Liver (tissue), 8 donors: ENCODE measurements at regions not wholly inside any gene's neighbourhood (a gene's known extent, or its start where the extent isn't known, plus 50 kb on each side); places are given as distances from the start of the nearest gene placed in this dataset.

Source experiments
- DNase-seq: peaks from one replicate; pipeline ENCODE4 v3.0.0-alpha.2; 2017; ENCODE audit warnings: low spot score
- H3K27ac ChIP-seq, 2 donors: one replicate each; pipeline ENCODE4 v1.7.0; 2013; ENCODE audit warnings: inconsistent platforms in 2 of 2, low read length in 2 of 2, control low read depth in 1 of 2, low read depth in 1 of 2, mild to moderate bottlenecking in 1 of 2
- H3K27me3 ChIP-seq, 4 donors: one replicate each; pipeline versions ENCODE4 v1.6.1 to v1.7.0; 2013; ENCODE audit warnings: low read length in 3 of 4, inconsistent platforms in 1 of 4, mild to moderate bottlenecking in 1 of 4, moderate library complexity in 1 of 4; ENCODE audit not compliant: control insufficient read depth in 4 of 4, insufficient read depth in 4 of 4
- H3K36me3 ChIP-seq, 4 donors: one replicate each; pipeline versions ENCODE4 v1.6.1 to v1.7.0; 2013; ENCODE audit warnings: low read length in 3 of 4, mild to moderate bottlenecking in 3 of 4, low read depth in 1 of 4, moderate library complexity in 1 of 4; ENCODE audit not compliant: control insufficient read depth in 4 of 4, insufficient read depth in 3 of 4
- H3K4me1 ChIP-seq, 4 donors: one replicate each; pipeline versions ENCODE4 v1.6.1 to v1.7.0; 2013; ENCODE audit warnings: low read length in 3 of 4, mild to moderate bottlenecking in 3 of 4, moderate library complexity in 1 of 4; ENCODE audit not compliant: control insufficient read depth in 4 of 4, insufficient read depth in 4 of 4
- H3K4me3 ChIP-seq, 3 donors: one replicate each; pipeline versions ENCODE4 v1.6.1 to v1.7.0; 2013; ENCODE audit warnings: low read length in 3 of 3, control low read depth in 1 of 3, low read depth in 1 of 3, mild to moderate bottlenecking in 1 of 3
- H3K9ac ChIP-seq, 2 donors: one replicate each; pipeline ENCODE4 v1.7.0; 2013; ENCODE audit warnings: low read length in 2 of 2, mild to moderate bottlenecking in 2 of 2, moderate library complexity in 2 of 2, control low read depth in 1 of 2, low read depth in 1 of 2
- H3K9me3 ChIP-seq, 4 donors: one replicate each; pipeline versions ENCODE4 v1.6.1 to v1.7.0; 2013; ENCODE audit warnings: low read length in 3 of 4; ENCODE audit not compliant: control insufficient read depth in 4 of 4
- EGR1 ChIP-seq, 2 donors: IDR thresholded peaks; 2 replicates each; pipeline ENCODE4 v1.6.1; 2016 to 2018; ENCODE audit warnings: antibody characterized with exemption in 2 of 2, low read depth in 2 of 2
- FOXA1 ChIP-seq: IDR thresholded peaks from 2 replicates; pipeline ENCODE4 v1.6.1; 2016; ENCODE audit warnings: antibody characterized with exemption
- FOXA2 ChIP-seq: IDR thresholded peaks from 2 replicates; pipeline ENCODE4 v1.6.1; 2016; ENCODE audit warnings: antibody characterized with exemption
- GABPA ChIP-seq, 2 donors: IDR thresholded peaks in 1 of 2; conservative IDR thresholded peaks in 1 of 2; 2 replicates each; pipeline ENCODE4 v1.6.1; 2016; ENCODE audit warnings: antibody characterized with exemption in 2 of 2, mild to moderate bottlenecking in 1 of 2, moderate library complexity in 1 of 2
- HNF4A ChIP-seq, 2 donors: conservative IDR thresholded peaks; 2 replicates each; pipeline ENCODE4 v1.6.1; 2016; ENCODE audit warnings: antibody characterized with exemption in 2 of 2, mild to moderate bottlenecking in 2 of 2
- HNF4G ChIP-seq: IDR thresholded peaks from 2 replicates; pipeline ENCODE4 v1.6.1; 2016; ENCODE audit warnings: antibody characterized with exemption
- JUND ChIP-seq, 2 donors: IDR thresholded peaks; 2 replicates each; pipeline ENCODE4 v1.6.1; 2016; ENCODE audit warnings: antibody characterized with exemption in 2 of 2
- NR2F2 ChIP-seq: IDR thresholded peaks from 2 replicates; pipeline ENCODE4 v1.6.1; 2016; ENCODE audit warnings: antibody characterized with exemption
- RAD21 ChIP-seq, 2 donors: IDR thresholded peaks; 2 replicates each; pipeline ENCODE4 v1.6.1; 2016; ENCODE audit warnings: antibody characterized with exemption in 2 of 2, mild to moderate bottlenecking in 2 of 2
- RXRA ChIP-seq, 2 donors: IDR thresholded peaks; 2 replicates each; pipeline ENCODE4 v1.6.1; 2017 to 2018; ENCODE audit warnings: antibody characterized with exemption in 2 of 2, mild to moderate bottlenecking in 1 of 2
- SP1 ChIP-seq: IDR thresholded peaks from 2 replicates; pipeline ENCODE4 v1.6.1; 2018; ENCODE audit warnings: antibody characterized with exemption, mild to moderate bottlenecking
- TAF1 ChIP-seq: conservative IDR thresholded peaks from 2 replicates; pipeline ENCODE4 v1.6.1; 2016; ENCODE audit warnings: antibody characterized with exemption, mild to moderate bottlenecking
- YY1 ChIP-seq: IDR thresholded peaks from 2 replicates; pipeline ENCODE4 v1.6.1; 2016; ENCODE audit warnings: antibody characterized with exemption, mild to moderate bottlenecking
- WGBS: extraction: QIAGEN DNeasy Blood & Tissue Kit; methylation state at CpG from one replicate; pipeline ENCODE4 v1.1.7; 2013; 5-methylcytosine and 5-hydroxymethylcytosine counted together
- TF ChIP-seq, protein P1 (sequence below): IDR thresholded peaks from 2 replicates; pipeline ENCODE4 v1.6.1; 2016; ENCODE audit warnings: antibody characterized with exemption
- TF ChIP-seq, protein P2 (sequence below): IDR thresholded peaks from 2 replicates; pipeline ENCODE4 v1.6.1; 2016; ENCODE audit warnings: antibody characterized with exemption
- TF ChIP-seq, protein P3 (sequence below): IDR thresholded peaks from 2 replicates; pipeline ENCODE4 v1.6.1; 2016; ENCODE audit warnings: antibody characterized with exemption, mild to moderate bottlenecking
- TF ChIP-seq, protein P4 (sequence below): IDR thresholded peaks from 2 replicates; pipeline ENCODE4 v1.6.1; 2016; ENCODE audit warnings: antibody characterized with exemption
- TF ChIP-seq, protein P5 (sequence below): fragments of 150-350 bp; IDR thresholded peaks from 2 replicates; pipeline ENCODE4 v1.5.1; 2017; ENCODE audit warnings: improper control_type of control experiment, low read depth, low read length; ENCODE audit not compliant: missing input control
- donor health status: healthy.
- donor health status: healthy.
- donor health status: healthy.
- donor health status: healthy.
- donor health status: healthy.

DNA sequence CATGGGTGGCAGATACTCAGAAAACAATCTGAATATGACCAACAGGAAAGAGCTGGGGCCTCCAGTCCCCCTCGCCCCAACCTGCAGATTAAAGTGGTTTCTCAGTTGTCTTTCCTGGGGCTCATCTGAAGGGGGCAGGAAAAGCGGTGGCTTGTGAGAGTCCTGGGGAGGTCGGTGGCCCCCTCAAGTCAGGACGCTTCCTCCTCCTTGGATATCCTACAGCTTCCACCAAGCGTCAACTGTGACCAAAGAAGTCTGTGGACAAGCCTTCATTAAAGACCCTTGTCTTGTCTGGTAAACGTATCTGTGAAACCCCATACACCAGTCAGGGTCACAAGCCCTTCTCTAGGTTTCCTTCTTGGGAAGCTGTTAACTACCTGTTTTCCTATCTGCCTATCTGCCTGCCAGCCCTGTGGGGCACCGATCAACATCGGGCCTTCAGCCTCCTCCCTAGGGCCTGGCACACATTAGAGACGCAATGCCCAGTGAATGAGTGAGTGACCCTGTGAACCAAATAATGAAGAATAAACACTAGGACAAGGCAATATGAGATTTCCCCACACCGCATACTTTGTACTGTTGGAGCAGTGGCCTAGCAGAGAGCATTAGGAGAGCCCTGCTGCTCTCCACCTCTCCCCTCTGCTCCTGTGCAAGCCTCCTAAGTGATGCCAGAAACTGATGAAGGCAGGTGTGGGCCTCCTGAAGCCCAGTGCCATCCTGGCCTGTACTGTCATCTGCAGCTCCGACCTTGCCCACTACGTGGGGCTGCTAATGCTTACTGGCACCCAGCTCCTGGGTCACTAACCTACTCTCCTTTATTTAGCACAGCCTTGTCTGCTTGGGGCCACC lies 1317.8 kb downstream of the UQCRFS1 start:
- Histone ChIP-seq H3K4me3 (no peak overlapping the region), H3K36me3 (no peaks in the 10 kb centered on the region), H3K27ac (no peak overlapping the region), H3K4me1 (no peaks in the 10 kb centered on the region), H3K9ac (no peak overlapping the region), H3K27me3 (no peaks in the 10 kb centered on the region), H3K9me3 (no peaks in the 10 kb centered on the region)
- TF ChIP-seq SP1 (no peak), HNF4G (no peak), JUND (IDR thresholded peaks at IDR 0.05) (no peak), FOXA1 (no peak), RXRA (IDR thresholded peaks at IDR 0.05) (peak in 1 of 2 donors; percentile 48), NR2F2 (no peak), GABPA (IDR thresholded peaks at IDR 0.05 in 1 of 2, conservative IDR thresholded peaks at IDR 0.05 in 1 of 2) (no peak), RAD21 (IDR thresholded peaks at IDR 0.05) (no peak), EGR1 (IDR thresholded peaks at IDR 0.05; ENCODE audit: low read depth in 2 of 2) (no peak), FOXA2 (no peak), YY1 (no peak), HNF4A (conservative IDR thresholded peaks at IDR 0.05) (peak in 1 of 2 donors; percentile 35), TAF1 (no peak)
- TF ChIP-seq, protein P1, sequence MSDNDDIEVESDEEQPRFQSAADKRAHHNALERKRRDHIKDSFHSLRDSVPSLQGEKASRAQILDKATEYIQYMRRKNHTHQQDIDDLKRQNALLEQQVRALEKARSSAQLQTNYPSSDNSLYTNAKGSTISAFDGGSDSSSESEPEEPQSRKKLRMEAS = no peak
- TF ChIP-seq, protein P2, sequence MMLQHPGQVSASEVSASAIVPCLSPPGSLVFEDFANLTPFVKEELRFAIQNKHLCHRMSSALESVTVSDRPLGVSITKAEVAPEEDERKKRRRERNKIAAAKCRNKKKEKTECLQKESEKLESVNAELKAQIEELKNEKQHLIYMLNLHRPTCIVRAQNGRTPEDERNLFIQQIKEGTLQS = no peak
- TF ChIP-seq, protein P3, sequence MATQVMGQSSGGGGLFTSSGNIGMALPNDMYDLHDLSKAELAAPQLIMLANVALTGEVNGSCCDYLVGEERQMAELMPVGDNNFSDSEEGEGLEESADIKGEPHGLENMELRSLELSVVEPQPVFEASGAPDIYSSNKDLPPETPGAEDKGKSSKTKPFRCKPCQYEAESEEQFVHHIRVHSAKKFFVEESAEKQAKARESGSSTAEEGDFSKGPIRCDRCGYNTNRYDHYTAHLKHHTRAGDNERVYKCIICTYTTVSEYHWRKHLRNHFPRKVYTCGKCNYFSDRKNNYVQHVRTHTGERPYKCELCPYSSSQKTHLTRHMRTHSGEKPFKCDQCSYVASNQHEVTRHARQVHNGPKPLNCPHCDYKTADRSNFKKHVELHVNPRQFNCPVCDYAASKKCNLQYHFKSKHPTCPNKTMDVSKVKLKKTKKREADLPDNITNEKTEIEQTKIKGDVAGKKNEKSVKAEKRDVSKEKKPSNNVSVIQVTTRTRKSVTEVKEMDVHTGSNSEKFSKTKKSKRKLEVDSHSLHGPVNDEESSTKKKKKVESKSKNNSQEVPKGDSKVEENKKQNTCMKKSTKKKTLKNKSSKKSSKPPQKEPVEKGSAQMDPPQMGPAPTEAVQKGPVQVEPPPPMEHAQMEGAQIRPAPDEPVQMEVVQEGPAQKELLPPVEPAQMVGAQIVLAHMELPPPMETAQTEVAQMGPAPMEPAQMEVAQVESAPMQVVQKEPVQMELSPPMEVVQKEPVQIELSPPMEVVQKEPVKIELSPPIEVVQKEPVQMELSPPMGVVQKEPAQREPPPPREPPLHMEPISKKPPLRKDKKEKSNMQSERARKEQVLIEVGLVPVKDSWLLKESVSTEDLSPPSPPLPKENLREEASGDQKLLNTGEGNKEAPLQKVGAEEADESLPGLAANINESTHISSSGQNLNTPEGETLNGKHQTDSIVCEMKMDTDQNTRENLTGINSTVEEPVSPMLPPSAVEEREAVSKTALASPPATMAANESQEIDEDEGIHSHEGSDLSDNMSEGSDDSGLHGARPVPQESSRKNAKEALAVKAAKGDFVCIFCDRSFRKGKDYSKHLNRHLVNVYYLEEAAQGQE = no peak
- TF ChIP-seq, protein P4, sequence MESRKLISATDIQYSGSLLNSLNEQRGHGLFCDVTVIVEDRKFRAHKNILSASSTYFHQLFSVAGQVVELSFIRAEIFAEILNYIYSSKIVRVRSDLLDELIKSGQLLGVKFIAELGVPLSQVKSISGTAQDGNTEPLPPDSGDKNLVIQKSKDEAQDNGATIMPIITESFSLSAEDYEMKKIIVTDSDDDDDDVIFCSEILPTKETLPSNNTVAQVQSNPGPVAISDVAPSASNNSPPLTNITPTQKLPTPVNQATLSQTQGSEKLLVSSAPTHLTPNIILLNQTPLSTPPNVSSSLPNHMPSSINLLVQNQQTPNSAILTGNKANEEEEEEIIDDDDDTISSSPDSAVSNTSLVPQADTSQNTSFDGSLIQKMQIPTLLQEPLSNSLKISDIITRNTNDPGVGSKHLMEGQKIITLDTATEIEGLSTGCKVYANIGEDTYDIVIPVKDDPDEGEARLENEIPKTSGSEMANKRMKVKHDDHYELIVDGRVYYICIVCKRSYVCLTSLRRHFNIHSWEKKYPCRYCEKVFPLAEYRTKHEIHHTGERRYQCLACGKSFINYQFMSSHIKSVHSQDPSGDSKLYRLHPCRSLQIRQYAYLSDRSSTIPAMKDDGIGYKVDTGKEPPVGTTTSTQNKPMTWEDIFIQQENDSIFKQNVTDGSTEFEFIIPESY = no peak
- WGBS = 67% methylated on average over 12 of the region's 12 CpGs
- DNase-seq = no peak

DNA sequence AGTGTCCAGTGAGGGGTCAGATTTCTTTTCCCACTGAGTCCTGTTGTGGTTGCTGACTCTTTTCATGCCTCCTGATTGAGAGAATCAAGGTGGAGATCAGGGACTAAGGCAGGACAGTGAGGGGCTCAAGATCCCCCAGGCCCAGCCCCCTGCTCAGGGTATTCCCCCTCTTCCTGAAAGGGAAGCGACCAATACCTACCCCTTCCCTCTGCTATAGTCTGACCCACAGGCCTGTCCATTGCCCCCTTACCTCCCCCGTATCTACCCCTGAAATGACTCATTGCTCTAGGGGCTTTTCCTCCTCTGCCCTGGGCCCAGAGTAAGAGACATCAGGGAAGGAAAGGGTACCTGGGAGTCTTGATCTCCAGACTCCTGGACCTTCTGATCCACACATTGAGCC lies 1320.5 kb downstream of the UQCRFS1 start:
- Histone ChIP-seq H3K27me3 (no peaks in the 10 kb centered on the region), H3K36me3 (no peaks in the 10 kb centered on the region), H3K27ac (no peak overlapping the region), H3K9ac (no peak overlapping the region), H3K4me1 (no peaks in the 10 kb centered on the region), H3K9me3 (no peaks in the 10 kb centered on the region), H3K4me3 (no peak overlapping the region)
- DNase-seq = no peak
- WGBS = 73% methylated on average over 2 of the region's 2 CpGs
- TF ChIP-seq, protein P4 = no peak
- no peak for TF ChIP-seq RXRA (IDR thresholded peaks at IDR 0.05)
- no peak for TF ChIP-seq HNF4G
- no peak for TF ChIP-seq FOXA2
- TF ChIP-seq JUND (IDR thresholded peaks at IDR 0.05) = no peak
- TF ChIP-seq GABPA (IDR thresholded peaks at IDR 0.05 in 1 of 2, conservative IDR thresholded peaks at IDR 0.05 in 1 of 2) = no peak
- TF ChIP-seq RAD21 (IDR thresholded peaks at IDR 0.05) = no peak
- TF ChIP-seq, protein P2 = no peak
- TF ChIP-seq, protein P5, sequence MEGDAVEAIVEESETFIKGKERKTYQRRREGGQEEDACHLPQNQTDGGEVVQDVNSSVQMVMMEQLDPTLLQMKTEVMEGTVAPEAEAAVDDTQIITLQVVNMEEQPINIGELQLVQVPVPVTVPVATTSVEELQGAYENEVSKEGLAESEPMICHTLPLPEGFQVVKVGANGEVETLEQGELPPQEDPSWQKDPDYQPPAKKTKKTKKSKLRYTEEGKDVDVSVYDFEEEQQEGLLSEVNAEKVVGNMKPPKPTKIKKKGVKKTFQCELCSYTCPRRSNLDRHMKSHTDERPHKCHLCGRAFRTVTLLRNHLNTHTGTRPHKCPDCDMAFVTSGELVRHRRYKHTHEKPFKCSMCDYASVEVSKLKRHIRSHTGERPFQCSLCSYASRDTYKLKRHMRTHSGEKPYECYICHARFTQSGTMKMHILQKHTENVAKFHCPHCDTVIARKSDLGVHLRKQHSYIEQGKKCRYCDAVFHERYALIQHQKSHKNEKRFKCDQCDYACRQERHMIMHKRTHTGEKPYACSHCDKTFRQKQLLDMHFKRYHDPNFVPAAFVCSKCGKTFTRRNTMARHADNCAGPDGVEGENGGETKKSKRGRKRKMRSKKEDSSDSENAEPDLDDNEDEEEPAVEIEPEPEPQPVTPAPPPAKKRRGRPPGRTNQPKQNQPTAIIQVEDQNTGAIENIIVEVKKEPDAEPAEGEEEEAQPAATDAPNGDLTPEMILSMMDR = no peak
